ENCODE measurements at regions not wholly inside any gene's neighbourhood (a gene's known extent, or its start where the extent isn't known, plus 50 kb on each side); places are given as distances from the start of the nearest gene placed in this dataset.

DNA sequence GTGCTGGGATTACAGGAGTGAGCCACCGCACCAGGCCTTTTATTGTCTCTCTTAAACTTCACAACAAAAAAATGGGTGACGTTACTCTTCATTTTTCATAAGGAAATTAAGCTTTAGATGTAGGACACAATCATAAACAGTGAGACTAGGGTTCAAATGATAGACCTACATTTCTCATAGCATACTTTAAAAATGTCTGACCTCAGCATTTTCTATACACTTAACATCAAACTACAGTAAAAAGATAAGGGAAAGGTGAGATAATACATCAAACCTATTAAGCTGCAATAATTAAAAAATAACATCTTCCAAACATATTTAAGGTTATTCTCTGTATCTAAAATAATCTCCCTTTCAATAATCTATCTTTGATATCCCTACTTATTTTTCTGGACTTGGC is 914.2 kb downstream of the FAM181B start:
- Histone ChIP-seq H3K9me3 (ENCODE audit: low read length) (no peaks in the 10 kb centered on the region), H3K4me1 (ENCODE audit: insufficient read depth, low read length, severe bottlenecking) (no peaks in the 10 kb centered on the region), H3K36me3 (ENCODE audit: insufficient read depth, low read length) (no peaks in the 10 kb centered on the region), H3K79me2 (ENCODE audit: insufficient read depth, low read length) (no peaks in the 10 kb centered on the region), H2AFZ (ENCODE audit: low read length) (no peak overlapping the region), H3K9me2 (ENCODE audit: low read depth, low read length) (no peaks in the 10 kb centered on the region), H4K20me1 (ENCODE audit: insufficient read depth, low read length) (no peaks in the 10 kb centered on the region), H3K4me3 (ENCODE audit: low read depth, low read length, poor library complexity, severe bottlenecking) (no peak overlapping the region), H3K4me2 (ENCODE audit: low read length) (no peak overlapping the region), H3K27me3 (ENCODE audit: insufficient read depth, low read length) (no peaks in the 10 kb centered on the region), H3K9ac (ENCODE audit: low read length) (no peak overlapping the region), H3F3A (ENCODE audit: insufficient read depth, low read length) (no peaks in the 10 kb centered on the region), H3K27ac (ENCODE audit: low read depth, low read length, poor library complexity, severe bottlenecking) (no peak overlapping the region)
- TF ChIP-seq EZH2 (IDR thresholded peaks at IDR 0.05; ENCODE audit: borderline replicate concordance, low read length) = no peak
- TF ChIP-seq, protein P1, sequence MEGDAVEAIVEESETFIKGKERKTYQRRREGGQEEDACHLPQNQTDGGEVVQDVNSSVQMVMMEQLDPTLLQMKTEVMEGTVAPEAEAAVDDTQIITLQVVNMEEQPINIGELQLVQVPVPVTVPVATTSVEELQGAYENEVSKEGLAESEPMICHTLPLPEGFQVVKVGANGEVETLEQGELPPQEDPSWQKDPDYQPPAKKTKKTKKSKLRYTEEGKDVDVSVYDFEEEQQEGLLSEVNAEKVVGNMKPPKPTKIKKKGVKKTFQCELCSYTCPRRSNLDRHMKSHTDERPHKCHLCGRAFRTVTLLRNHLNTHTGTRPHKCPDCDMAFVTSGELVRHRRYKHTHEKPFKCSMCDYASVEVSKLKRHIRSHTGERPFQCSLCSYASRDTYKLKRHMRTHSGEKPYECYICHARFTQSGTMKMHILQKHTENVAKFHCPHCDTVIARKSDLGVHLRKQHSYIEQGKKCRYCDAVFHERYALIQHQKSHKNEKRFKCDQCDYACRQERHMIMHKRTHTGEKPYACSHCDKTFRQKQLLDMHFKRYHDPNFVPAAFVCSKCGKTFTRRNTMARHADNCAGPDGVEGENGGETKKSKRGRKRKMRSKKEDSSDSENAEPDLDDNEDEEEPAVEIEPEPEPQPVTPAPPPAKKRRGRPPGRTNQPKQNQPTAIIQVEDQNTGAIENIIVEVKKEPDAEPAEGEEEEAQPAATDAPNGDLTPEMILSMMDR (IDR thresholded peaks at IDR 0.05; ENCODE audit: low read length) = no peak

DNA sequence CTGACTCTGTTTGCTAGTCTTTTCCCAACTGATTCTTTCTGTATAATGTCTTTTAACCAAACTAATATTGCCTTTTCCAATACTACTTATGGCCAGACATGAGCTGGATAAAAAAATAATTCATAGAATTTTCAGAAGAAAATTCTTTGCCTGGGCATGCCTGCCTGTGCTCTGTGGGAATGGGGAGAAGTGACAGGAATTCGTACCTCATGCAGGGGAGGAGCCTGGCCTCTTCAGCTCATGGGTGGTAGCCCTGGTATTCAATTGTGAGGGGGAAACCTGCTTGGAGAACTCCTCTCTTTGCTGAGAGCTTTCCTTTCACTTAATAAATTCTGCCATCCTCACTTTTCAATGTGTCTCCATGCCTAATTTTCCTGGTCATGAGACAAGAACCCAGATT is 928.8 kb downstream of the FAM181B start:
- no peaks in the 10 kb centered on the region for H3K27me3 ChIP-seq (ENCODE audit: insufficient read depth, low read length)

DNA sequence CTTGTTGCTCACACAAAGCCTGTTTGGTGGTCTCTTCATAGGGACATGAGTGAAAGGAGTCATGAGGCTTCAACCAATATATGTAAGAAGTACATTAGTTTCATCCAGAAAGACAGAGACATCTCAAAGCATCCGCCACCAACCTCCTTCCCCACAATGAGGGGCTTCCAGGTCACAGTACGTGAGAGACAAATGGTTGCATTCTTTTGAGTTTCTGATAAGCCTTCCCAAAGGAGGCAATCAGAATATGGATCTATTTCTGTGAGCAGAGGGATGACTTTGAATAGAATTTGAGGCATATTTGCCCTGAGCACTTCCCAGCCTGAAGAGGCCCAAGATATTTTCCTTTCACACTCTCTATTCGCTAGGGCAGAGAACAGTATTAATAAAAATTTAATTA is 931.1 kb downstream of the FAM181B start:
- no peaks in the 10 kb centered on the region for H3K36me3 ChIP-seq (ENCODE audit: insufficient read depth, low read length)
- no peak overlapping the region for H3K4me3 ChIP-seq (ENCODE audit: low read depth, low read length, poor library complexity, severe bottlenecking)
- no peak overlapping the region for H3K9ac ChIP-seq (ENCODE audit: low read length)
- H2AFZ ChIP-seq (ENCODE audit: low read length) = no peak overlapping the region
- no peaks in the 10 kb centered on the region for H3K27me3 ChIP-seq (ENCODE audit: insufficient read depth, low read length)
- H3K4me1 ChIP-seq (ENCODE audit: insufficient read depth, low read length, severe bottlenecking) = peaks cover 4% of the 10 kb centered on the region
- H3F3A ChIP-seq (ENCODE audit: insufficient read depth, low read length) = no peaks in the 10 kb centered on the region
- no peaks in the 10 kb centered on the region for H4K20me1 ChIP-seq (ENCODE audit: insufficient read depth, low read length)
- no peaks in the 10 kb centered on the region for H3K79me2 ChIP-seq (ENCODE audit: insufficient read depth, low read length)
- no peaks in the 10 kb centered on the region for H3K9me3 ChIP-seq (ENCODE audit: low read length)
- H3K27ac ChIP-seq (ENCODE audit: low read depth, low read length, poor library complexity, severe bottlenecking) = no peak overlapping the region
- TF ChIP-seq, protein P1 (IDR thresholded peaks at IDR 0.05; ENCODE audit: low read length) = no peak
- no peak for TF ChIP-seq EZH2 (IDR thresholded peaks at IDR 0.05; ENCODE audit: borderline replicate concordance, low read length)
- H3K4me2 ChIP-seq (ENCODE audit: low read length) = no peak overlapping the region
- H3K9me2 ChIP-seq (ENCODE audit: low read depth, low read length) = no peaks in the 10 kb centered on the region

More for the DNA sequence above, 928.8 kb downstream of the FAM181B start:
- H3K9me2 ChIP-seq (ENCODE audit: low read depth, low read length) = no peaks in the 10 kb centered on the region
- H3F3A ChIP-seq (ENCODE audit: insufficient read depth, low read length) = no peaks in the 10 kb centered on the region
- H2AFZ ChIP-seq (ENCODE audit: low read length) = no peak overlapping the region
- TF ChIP-seq, protein P1 (IDR thresholded peaks at IDR 0.05; ENCODE audit: low read length) = no peak
- no peak for TF ChIP-seq EZH2 (IDR thresholded peaks at IDR 0.05; ENCODE audit: borderline replicate concordance, low read length)
- H3K9me3 ChIP-seq (ENCODE audit: low read length) = no peaks in the 10 kb centered on the region
- no peak overlapping the region for H3K4me2 ChIP-seq (ENCODE audit: low read length)
- H3K4me3 ChIP-seq (ENCODE audit: low read depth, low read length, poor library complexity, severe bottlenecking) = no peak overlapping the region
- H3K27ac ChIP-seq (ENCODE audit: low read depth, low read length, poor library complexity, severe bottlenecking) = no peak overlapping the region
- H3K4me1 ChIP-seq (ENCODE audit: insufficient read depth, low read length, severe bottlenecking) = peaks cover 4% of the 10 kb centered on the region
- H3K79me2 ChIP-seq (ENCODE audit: insufficient read depth, low read length) = no peaks in the 10 kb centered on the region
- no peak overlapping the region for H3K9ac ChIP-seq (ENCODE audit: low read length)
- H4K20me1 ChIP-seq (ENCODE audit: insufficient read depth, low read length) = no peaks in the 10 kb centered on the region
- H3K36me3 ChIP-seq (ENCODE audit: insufficient read depth, low read length) = no peaks in the 10 kb centered on the region

Measured in OCI-LY1 (cell line).